ENCODE measurements at regions not wholly inside any gene's neighbourhood (a gene's known extent, or its start where the extent isn't known, plus 50 kb on each side); places are given as distances from the start of the nearest gene placed in this dataset.
"Not testable (repeated sequence)": the region's sequence is repeated elsewhere in the genome, so short reads cannot be mapped to it uniquely, and the experiment has no call there.

DNA sequence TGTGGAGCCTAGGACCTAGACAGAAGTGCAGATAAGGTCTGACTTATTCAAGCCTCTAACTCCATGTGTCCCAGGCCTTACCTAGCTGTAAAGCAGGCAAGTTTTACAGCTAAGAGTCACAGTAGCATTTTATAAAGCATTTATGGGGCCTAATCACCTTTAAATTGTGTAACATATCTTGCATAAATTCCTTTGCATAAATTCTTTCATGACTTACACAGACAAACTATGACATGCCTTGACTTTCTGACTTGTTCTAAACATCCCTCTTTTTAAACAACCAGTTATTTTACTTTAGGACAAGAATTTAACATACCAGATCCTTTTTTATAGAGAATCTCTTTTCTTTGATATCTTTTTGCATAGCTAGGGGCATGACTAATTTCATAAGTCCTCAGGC, 1257.8 kb upstream of the NRXN1 start:
- DNase-seq (ENCODE audit: low read depth), result no peak

DNA sequence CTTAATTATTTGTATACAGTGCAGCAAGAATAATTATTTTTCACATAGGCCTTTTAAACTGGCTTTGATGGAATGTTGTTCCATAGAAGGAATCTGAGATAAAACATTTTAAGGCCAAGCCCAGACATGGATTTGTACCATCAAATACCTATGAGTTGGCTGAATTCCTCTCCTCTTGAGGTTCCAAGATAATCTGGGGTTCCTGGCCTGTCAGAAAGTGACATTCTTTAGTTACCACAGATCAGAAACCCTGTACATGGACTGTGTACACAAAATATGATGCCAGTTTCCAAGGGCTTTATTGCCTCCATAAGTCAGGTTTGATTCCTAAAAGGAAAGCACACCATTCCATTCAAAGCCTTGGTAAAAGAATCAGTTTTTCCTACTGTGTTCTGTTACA, 1256.7 kb upstream of the NRXN1 start:
- no peak for DNase-seq (ENCODE audit: low read depth)

DNA sequence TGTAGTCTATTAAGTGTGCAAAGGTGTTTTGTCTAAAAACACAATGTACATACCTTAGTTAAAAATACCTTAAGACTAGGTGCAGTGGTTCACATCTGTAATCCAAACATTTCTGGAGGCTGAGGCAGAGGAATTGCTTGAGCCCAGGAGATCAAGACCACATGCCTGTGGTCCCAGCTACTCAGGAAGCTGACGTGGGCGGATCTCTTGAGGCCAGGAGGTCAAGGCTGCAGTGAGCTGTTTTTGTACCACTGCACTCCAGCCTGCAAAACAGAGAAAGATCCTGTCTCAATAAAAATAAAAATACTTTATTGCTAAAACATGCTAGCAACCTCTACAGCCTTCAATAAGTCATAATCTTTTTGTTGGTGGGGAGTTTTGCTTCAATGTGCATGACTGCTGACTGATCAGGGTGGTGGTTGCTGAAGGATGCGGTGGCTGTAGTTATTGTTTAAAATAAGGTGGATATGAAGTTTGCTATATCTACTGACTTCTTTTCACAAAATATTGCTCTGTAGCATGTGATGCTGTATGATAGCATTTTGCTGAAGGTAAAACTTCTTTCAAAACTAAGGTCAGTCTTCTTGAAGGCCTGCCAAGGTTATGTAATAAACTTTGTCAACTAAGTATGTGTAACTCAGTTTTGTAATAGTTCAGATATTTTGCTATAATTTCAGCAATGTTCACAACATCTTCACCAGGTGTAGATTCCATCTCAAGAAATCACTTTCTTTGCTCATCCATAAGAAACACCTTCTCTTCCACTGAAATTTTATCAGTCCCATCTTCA, 1238.0 kb upstream of the NRXN1 start:
- peak; percentile 12 for DNase-seq (ENCODE audit: low read depth)

DNA sequence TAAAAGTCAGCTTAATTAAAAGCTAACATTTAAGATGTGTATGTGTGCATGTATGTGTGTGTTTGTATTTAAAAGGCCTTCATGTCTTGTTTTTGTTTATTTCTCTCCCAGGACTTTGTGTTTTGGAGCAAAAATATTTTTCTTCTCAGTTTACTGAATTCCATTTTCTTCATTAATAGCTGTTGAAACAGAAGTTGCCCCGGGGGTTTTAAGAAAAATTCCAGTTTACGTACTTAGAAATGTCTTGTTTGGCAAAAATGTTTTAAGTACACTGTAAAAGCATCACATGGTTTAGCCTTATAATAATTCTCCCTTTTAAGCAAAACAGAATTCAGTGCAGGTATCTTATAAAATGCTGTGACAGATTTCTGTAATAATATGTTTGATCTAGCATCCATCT, 1233.0 kb upstream of the NRXN1 start:
- no peak for DNase-seq (ENCODE audit: low read depth)

DNA sequence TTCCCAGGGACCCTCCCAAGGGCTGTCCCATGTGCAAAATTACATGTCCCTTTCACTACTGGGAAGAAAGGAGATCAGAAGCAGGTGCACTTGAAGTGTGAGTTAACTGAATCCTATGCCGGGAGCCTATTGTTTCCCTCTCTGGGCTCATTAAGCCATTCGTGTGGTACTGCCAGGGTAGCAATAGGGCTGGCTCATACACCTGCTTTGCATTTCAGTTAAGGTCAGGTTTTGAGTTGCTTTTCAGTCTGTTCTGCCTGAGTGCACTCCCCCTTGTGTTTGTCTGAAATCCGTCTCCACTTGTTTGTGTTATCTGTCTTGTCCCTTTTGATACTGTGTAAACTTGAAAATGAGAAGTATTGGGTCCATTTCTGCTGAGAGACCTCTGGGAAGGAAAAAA, 1232.6 kb upstream of the NRXN1 start:
- DNase-seq (ENCODE audit: low read depth), result no peak

DNA sequence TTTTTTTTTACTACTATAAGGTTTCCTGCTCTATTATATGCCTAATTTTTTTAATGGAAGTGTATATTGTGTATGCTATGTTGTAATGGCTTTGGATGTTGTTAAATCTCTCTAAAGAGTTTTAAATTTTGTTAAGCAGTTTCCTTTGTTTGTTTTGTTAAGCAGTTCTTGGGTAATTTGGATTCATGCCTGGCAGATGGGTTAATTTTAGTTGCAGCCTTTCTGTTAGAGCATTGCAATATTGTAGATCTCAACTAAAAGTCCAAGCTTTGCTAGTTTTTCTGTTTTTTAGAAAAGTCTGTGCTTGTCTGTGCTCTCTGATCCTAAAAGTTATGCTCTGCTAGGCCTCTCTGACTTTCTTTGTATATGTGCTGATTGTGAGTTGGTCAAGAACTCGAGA, 1229.0 kb upstream of the NRXN1 start:
- DNase-seq (ENCODE audit: low read depth), result peak; percentile 85

DNA sequence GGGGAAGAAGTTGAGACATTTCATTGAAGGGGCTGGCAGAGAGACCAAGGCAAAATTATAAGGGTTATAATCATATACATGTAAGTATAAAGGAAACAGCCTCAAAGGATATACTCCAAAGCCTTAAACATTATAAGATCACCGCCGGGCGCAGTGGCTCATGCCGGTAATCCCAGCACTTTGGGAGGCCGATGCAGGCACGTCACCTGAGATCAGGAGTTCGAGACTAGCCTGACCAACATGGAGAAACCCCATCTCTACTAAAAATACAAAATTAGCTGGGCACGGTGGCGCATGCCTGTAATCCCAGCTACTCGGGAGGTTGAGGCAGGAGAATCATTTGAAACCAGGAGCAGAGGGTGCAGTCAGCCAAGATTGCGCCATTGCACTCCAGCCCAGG, 1227.0 kb upstream of the NRXN1 start:
- not testable (repeated sequence) for DNase-seq (ENCODE audit: low read depth)

DNA sequence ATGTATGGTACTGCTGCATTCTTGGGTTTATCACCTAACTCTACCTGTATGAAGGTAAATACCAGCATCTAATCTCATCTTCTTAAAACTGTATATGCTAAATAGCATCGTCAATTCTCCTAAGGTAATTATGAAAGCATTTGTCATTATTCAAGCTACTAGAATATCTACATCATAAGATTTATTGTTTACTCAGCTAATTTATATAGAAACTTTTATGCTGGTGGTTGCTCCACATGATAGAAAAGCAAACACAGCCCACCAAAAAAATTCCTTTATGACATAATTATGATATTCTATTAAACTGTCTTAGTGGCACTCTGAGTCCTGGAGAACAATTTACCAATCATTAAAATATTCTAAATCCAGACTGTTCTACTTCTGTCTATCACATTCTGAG, 1226.1 kb upstream of the NRXN1 start:
- DNase-seq (ENCODE audit: low read depth), result no peak

DNA sequence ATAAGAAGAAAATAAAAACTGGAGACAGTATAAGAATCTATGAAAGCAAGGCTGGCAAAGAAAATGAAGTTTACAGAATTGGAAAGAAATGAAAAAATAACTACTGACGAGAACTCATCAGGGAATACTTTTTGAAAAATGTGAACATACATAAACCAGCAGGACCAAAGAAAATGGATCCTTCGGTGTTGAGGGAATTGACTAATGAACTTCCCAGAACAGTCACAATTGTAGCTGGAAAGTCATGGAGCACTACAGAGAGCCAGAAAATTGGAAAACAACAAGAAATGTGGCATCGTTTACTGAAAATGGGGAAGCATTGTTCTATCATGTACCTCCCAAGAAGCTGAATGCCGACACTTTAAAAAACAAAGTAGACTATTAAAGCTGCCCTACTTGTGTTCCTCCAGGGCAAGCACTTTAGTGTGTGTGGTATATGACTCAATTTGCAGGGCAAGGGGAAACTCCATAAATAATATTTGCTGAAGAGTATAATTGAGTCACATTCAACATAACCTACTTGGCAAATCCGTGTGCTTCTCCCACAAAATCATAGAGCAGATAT, 1221.6 kb upstream of the NRXN1 start:
- DNase-seq (ENCODE audit: low read depth), result no peak

DNA sequence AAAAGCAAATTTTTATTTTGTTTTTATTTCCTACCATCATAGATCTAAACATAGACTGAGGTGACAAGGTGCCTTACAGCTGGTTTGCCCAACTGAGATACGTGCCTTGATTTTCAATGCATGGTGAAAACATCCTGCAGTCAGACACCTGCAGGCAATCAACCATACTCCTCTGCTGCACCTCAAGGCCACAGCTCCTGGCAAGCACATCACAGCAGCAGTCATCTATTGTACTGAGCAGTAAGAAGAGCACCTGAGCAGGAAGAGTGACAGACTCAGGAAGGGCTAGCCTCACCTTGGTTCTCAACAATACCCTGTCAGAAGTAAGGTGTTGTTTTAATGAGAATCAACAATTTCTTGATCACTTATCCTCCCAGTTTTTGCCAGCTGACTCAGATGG, 1206.8 kb upstream of the NRXN1 start:
- DNase-seq (ENCODE audit: low read depth), result no peak

DNA sequence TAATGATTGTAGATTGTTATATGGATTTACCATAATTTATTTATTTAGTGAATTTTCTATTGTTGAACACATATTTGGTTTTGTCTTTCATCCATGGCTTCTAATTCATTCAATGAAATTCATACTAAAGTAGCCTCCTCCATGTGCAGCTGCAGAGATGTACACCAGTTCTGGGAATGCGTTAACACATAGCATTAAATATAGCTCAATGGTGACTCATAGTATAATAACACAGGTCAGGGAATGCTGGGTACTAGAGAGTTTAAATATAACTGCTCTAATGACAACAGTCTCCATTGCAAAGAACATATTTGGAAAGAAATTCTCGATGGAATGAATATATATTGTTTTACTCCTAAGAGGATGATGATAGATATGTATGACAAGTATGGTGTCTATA, 1190.2 kb upstream of the NRXN1 start:
- peak; percentile 6 for DNase-seq (ENCODE audit: low read depth)

DNA sequence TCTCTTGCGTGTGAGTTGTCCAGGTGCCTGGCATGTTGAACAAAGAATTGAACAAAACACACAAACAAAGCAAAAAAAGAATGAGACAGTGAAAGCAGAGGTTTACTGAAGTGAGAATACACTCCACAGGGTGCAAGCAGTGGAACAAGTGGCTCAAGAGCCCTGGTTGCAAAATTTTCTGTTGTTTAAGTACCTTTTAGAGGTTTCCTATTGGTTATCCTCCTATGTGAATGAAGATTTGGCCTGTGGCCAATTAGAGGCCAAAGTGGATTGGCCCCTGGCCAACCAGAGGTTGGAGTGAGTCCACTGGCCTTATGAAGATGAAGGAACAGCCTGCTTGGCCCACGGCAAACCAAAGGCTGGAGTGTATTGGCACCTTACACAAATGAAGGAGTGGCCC, 1188.5 kb upstream of the NRXN1 start:
- DNase-seq (ENCODE audit: low read depth), result no peak

DNA sequence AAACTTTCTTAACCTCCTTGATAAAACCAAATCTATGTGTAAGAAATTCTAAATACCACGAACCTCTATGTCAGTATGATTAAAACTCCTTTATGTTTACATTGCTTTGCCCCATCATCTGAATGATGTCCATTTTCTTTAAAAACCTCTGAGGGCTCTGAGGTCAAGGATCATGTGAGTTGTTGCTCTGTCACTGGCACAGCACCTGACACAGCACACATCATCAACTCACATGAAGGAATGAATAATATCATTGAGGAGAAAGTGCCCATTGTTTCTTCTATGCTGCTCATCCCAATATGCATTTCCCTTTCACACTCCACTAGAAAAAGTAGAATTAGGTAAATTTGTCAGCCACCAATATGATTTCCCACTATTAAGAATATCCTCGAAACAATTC, 1178.7 kb upstream of the NRXN1 start:
- DNase-seq (ENCODE audit: low read depth), result no peak

DNA sequence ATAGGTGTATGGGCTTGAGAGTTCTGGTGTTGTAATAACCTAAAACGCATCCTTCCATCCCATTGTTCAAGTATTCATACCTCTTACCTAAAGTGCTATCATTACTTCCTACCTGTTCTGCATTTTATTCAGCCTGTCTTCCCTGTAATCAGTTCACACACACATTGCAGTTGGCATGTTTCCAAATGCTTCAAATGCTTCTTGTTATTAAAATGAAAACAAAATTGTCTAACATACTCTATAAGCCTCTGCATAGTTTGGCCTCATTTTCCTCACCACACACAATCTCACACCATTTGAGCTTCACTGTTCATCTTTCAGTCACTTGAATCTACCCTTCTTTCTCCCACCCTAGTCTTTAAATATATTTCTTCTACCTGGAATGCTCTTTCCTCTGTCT, 1178.2 kb upstream of the NRXN1 start:
- DNase-seq (ENCODE audit: low read depth), result no peak

DNA sequence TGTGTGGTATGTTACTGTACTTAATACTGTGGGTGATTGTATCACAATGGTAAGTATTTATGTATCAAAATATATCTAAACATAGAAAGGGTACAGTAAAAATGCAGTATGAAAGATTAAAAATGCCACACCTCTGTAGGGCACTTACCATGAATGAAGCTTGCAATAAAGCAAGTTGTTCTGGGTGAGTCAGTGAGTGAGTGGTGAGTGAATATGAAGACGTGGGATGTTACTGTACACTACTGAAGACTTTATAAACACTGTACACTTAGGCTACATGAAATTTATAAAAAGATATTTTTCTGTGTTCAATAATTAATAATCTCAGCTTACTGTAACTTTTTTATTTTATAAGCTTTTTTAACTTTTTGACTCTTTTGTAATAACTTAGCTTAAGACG, 1162.4 kb upstream of the NRXN1 start:
- no peak for DNase-seq (ENCODE audit: low read depth)

DNA sequence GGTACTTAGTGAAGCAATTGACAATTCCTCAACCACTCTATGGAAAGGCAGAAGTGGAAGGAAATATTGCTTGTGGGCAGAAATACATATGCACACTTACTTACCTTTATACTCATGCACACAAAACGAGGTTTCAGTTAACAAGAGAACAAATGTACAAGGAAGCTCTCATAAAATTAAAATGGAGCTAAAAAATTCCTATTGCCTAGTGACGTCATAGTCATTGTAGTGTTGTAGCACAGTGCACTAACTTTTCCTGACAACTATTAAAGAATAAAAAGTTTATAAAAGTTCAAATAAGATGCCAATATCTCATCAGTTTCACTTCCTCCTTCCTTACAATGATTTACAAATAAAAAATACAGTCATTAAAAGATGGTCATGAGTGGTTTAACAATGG, 1161.9 kb upstream of the NRXN1 start:
- DNase-seq (ENCODE audit: low read depth), result no peak

DNA sequence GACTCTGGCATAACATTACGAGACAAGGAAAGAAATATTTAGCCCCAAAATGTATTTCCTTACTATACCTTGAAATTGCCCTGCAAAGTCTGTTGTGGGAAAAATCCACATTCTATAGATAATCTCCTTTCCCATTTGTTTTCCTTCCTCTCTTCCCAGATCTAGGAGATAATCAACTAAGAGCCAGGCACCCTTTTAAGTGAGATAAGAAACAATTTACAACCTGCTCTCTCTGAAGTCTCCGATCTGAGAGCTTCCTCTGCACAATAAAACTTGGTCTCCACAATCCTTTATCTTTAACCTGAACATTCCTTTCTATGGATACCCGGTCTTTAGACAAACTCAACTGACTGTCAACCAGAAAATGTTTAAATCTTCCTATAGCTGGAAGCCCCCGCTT, 1160.7 kb upstream of the NRXN1 start:
- no peak for DNase-seq (ENCODE audit: low read depth)

DNA sequence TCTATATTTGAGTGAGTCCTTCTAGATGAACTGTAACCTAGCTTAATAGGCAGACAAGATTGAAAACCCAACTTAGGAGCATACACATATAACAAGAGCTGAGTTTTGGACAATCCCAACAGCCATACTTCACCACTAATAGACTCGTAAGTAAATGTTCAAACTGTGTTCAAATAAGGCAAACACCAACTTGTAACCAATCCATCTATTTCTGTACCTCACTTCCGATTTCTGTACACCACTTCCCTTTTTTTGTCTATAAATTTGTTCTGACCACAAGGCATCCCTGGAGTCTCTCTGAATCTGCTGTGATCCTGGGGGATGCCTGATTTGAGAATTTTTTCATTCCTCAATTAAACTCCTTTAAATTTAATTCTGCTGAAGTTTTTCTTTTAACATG, 1149.1 kb upstream of the NRXN1 start:
- no peak for DNase-seq (ENCODE audit: low read depth)

DNA sequence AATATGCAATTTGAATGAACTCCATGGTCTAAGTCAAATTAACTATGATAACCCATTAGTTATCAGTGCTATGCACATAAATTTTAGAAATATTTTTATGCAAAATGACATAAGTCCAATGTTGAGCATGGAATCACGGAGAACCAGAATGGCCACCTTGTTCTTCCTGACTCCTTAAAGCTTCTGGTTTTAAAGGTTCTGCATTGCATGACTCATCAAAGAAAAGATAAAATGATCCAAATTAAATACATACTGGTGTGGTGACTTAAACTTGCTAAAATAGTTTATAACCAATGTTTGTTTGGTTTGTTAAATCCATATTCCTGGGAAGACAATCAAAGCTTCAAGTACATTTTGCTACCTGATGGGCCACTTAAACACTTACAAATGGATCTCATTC, 1146.9 kb upstream of the NRXN1 start:
- DNase-seq (ENCODE audit: low read depth), result no peak

DNA sequence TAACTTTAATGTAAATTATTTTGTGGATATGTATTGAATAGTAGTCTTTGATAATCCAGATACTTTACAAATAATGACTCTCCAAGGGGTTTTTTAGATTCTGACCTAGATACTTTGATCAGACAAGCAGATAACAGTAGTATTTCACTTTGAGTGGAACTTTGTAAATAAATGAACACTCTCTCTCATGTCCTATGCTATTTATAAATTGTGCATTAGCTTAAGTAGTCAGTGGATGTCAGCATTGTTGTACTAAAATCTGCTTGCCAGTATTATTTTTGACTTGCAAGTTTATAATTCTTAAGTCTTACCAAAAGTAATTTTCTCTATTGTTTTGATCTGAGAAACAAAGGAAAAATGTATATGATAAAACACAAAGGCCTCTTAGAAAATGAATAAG, 1113.1 kb upstream of the NRXN1 start:
- DNase-seq (ENCODE audit: low read depth), result peak; percentile 10

DNA sequence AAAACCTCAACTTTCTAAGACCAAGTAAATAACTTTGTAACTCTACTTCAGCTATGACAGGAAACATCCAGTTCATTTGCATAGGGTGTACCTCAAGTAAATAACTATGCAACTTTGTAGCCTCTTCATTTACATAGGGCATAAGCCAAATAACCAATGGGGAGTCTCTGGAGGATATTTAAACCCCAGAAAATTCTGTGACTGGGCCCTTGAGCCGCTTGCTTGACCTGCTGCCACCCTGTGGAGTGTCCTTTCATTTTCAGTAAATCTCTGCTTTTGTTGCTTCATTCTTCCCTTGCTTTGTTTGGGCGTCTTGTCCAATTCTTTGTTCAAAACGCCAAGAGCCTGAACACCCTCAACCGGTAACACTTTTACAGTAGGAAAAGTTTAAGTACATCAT, 1112.7 kb upstream of the NRXN1 start:
- peak; percentile 2 for DNase-seq (ENCODE audit: low read depth)

DNA sequence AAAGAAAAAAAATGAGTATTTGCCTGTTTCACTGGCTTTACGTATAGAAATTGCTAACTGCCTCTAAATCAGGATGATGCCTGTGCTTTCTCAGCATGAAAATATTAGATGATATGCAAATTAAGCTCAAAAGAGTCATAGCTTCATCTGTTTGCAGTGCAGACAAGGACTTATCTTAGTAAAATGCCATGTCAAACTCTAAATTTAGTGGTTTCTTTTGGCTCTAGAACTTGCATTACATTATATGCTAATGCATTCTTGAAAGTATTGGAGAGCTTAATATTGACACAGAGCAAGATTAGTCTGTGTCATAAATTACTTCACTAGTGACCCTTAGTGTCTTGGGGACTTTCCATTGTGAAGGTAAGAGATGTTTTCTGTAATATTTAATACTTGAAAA, 1109.1 kb upstream of the NRXN1 start:
- DNase-seq (ENCODE audit: low read depth), result no peak

DNA sequence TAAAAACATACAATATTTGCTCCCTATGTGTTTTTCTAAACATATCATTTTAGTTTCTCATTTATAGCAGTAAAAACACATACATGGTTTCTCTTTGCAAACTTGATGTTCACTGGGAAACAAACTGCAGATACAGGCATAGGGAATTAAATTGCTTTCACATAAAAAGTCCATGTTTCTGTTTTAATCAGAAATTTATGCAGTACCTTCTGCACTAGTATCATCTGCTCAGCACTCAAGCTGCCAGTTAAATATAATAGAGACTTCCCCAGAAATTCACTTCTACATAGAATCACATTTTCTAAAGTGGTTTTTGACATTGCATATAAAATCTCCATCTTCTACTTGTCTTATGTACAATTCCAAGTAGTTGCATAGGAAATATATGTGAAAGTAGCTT, 1107.3 kb upstream of the NRXN1 start:
- DNase-seq (ENCODE audit: low read depth), result no peak

DNA sequence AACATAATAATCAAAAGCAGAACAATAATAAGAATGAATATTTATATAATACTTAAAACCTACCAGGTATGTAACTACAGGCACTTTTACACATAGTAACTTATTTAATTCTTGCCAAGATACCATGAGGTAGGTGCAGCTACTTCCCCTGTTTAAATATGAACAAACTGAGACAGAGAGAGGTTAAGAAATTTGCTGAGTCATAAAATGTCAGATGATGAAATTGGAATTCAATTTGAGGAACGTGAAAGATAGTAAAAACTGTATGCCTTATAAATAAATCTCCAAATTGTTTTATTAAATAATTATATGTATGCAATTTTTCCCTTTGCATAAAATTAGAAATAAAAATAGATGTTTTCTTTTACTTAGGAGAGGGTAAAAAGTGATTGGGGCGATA, 1103.3 kb upstream of the NRXN1 start:
- peak; percentile 37 for DNase-seq (ENCODE audit: low read depth)
